GM12873 (cell line): ENCODE measurements at regions not wholly inside any gene's neighbourhood (a gene's known extent, or its start where the extent isn't known, plus 50 kb on each side); places are given as distances from the start of the nearest gene placed in this dataset.

Experiments
- CTCF ChIP-seq: IDR thresholded peaks from 2 replicates; pipeline ENCODE4 v1.5.1; 2012; ENCODE audit warnings: low read depth, mild to moderate bottlenecking, moderate library complexity, low read length, control low read depth; ENCODE audit not compliant: insufficient read depth; ENCODE audit errors: missing control alignments

- TF ChIP-seq CTCF, result no peak
Measured at GRCh38 chr6:91606148-91606901, 1019.5 kb upstream of the MAP3K7 start.

GRCh38 chr6:91600561-91600960 lies 1013.7 kb upstream of the MAP3K7 start:
- TF ChIP-seq CTCF, result no peak

GRCh38 chr6:91590191-91590590 lies 1003.3 kb upstream of the MAP3K7 start:
- no peak for TF ChIP-seq CTCF

GRCh38 chr6:91580635-91581034 lies 993.8 kb upstream of the MAP3K7 start:
- TF ChIP-seq CTCF, result no peak

GRCh38 chr6:91575032-91575431 lies 988.2 kb upstream of the MAP3K7 start:
- TF ChIP-seq CTCF, result no peak

GRCh38 chr6:91573826-91574416 lies 987.0 kb upstream of the MAP3K7 start:
- no peak for TF ChIP-seq CTCF

GRCh38 chr6:91572878-91573277 lies 986.0 kb upstream of the MAP3K7 start:
- TF ChIP-seq CTCF, result no peak
